A549 (cell line): ENCODE measurements at regions not wholly inside any gene's neighbourhood (a gene's known extent, or its start where the extent isn't known, plus 50 kb on each side); places are given as distances from the start of the nearest gene placed in this dataset.
A peak's percentile ranks its signal among the peaks of the same experiment; 100 is the strongest.

Experiments
- ATAC-seq, 2 experiments: fragments of 200-7000 bp in 1 of 2; fragments of >200 bp in 1 of 2; cut with Nextera tagmentation in 1 of 2; cut with Tn5 transposase in 1 of 2; 3 replicates each; pipeline versions ENCODE4 v1.8.0 to v1.9.1; 2018 to 2020; ENCODE audit warnings: mild to moderate bottlenecking in 1 of 2, moderate library complexity in 1 of 2
- CTCF ChIA-PET: fragments of 300-600 bp; sonication (Branson Sonifier 250); formaldehyde crosslinking; extraction: SDS; loops from one replicate; lab custom pipeline; 2021; ENCODE audit warnings: antibody characterized with exemption, inconsistent platforms; lab: Yijun Ruan, JAX
- POLR2A ChIA-PET: fragments of 350-600 bp; formaldehyde crosslinking; extraction: SDS; loops from one replicate; lab custom pipeline; 2021; ENCODE audit warnings: antibody characterized with exemption, inconsistent platforms; lab: Yijun Ruan, JAX
- DNase-seq, 2 experiments: peaks; one replicate each; pipeline versions ENCODE4 v3.0.0 to v3.0.0-alpha.2; 2011 to 2016; ENCODE audit warnings: low read depth in 1 of 2, low spot score in 1 of 2
- FAIRE-seq: peaks from 2 replicates; lab custom pipeline; 2011; peaks lifted over from hg19 to GRCh38; lab: Jason Lieb, UNC
- H3K27ac ChIP-seq, 2 experiments: fragments of >200 bp; sonication (Bioruptor Twin); formaldehyde crosslinking; 3 replicates each; pipeline ENCODE4 v1.5.1; 2016 to 2017
- H3K4me1 ChIP-seq: fragments of >200 bp; sonication (Bioruptor Twin); formaldehyde crosslinking; 3 replicates; pipeline ENCODE4 v1.6.1; 2016
- H3K4me2 ChIP-seq: fragments of >200 bp; sonication (Bioruptor Twin); formaldehyde crosslinking; 3 replicates; pipeline ENCODE4 v1.6.1; 2016
- H3K4me3 ChIP-seq: fragments of >200 bp; sonication (Bioruptor Twin); formaldehyde crosslinking; 3 replicates; pipeline ENCODE4 v1.5.1; 2016
- H3K9me3 ChIP-seq: fragments of >200 bp; sonication (Bioruptor Twin); formaldehyde crosslinking; 3 replicates; pipeline ENCODE4 v1.6.1; 2016
- CBX8 ChIP-seq: fragments of 200-600 bp; sonication (generic); IDR thresholded peaks from 2 replicates; pipeline ENCODE4 v1.6.1; 2016
- CHD2 ChIP-seq: fragments of 150-350 bp; IDR thresholded peaks from 2 replicates; pipeline ENCODE4 v1.6.1; 2014; ENCODE audit warnings: low read length; ENCODE audit not compliant: partially characterized antibody
- CTCF ChIP-seq: fragments of >200 bp; sonication (Bioruptor Twin); formaldehyde crosslinking; IDR thresholded peaks from 3 replicates; pipeline ENCODE4 v1.5.1; 2016
- EHMT2 ChIP-seq: fragments of 200-600 bp; sonication (generic); IDR thresholded peaks from 2 replicates; pipeline ENCODE4 v1.6.1; 2016; ENCODE audit warnings: antibody characterized with exemption, low read depth, mild to moderate bottlenecking, moderate library complexity
- EP300 ChIP-seq, 2 experiments: fragments of >200 bp; sonication (Bioruptor Twin); formaldehyde crosslinking; IDR thresholded peaks; 2 replicates in 1 of 2; 3 replicates in 1 of 2; pipeline ENCODE4 v1.6.1; 2016 to 2017
- FOSL2 ChIP-seq, 2 experiments: fragments of 450-650 bp in 1 of 2; fragments of >200 bp in 1 of 2; sonication (Bioruptor Twin) in 1 of 2; formaldehyde crosslinking; IDR thresholded peaks; 2 replicates each; pipeline versions ENCODE4 v1.5.0 to v1.6.1; 2016 to 2020; ENCODE audit warnings: mild to moderate bottlenecking in 1 of 2, moderate library complexity in 1 of 2
- HOXB13 ChIP-seq: fragments of 250-450 bp; sonication (Bioruptor Pico); IDR thresholded peaks from 2 replicates; pipeline ENCODE4 v1.5.0; 2020; ENCODE audit warnings: low read depth, mild to moderate bottlenecking, moderate library complexity
- MAX ChIP-seq: IDR thresholded peaks from 2 replicates; pipeline ENCODE4 v1.6.1; 2012
- MYC ChIP-seq: IDR thresholded peaks from 2 replicates; pipeline ENCODE4 v1.6.1; 2012; ENCODE audit warnings: mild to moderate bottlenecking, inconsistent platforms, low read length, improper control_type of control experiment, borderline replicate concordance
- NFE2L2 ChIP-seq: fragments of 150-350 bp; conservative IDR thresholded peaks from 2 replicates; pipeline ENCODE4 v1.6.1; 2014; ENCODE audit warnings: low read length
- RAD21 ChIP-seq, 2 experiments: fragments of >200 bp in 1 of 2; sonication (Bioruptor Twin) in 1 of 2; formaldehyde crosslinking in 1 of 2; IDR thresholded peaks in 1 of 2; conservative IDR thresholded peaks in 1 of 2; 2 replicates in 1 of 2; 3 replicates in 1 of 2; pipeline ENCODE4 v1.6.1; 2012 to 2018; ENCODE audit warnings: inconsistent platforms in 1 of 2
- SMC3 ChIP-seq: fragments of >200 bp; sonication (Bioruptor Twin); formaldehyde crosslinking; IDR thresholded peaks from 3 replicates; pipeline ENCODE4 v1.6.1; 2018; ENCODE audit warnings: inconsistent platforms
- ZC3H11A ChIP-seq: fragments of 450-650 bp; IDR thresholded peaks from 2 replicates; pipeline ENCODE4 v1.6.1; 2014; ENCODE audit warnings: antibody characterized with exemption, mild to moderate bottlenecking
- ZNF302 ChIP-seq: fragments of 250-450 bp; sonication (Bioruptor Pico); IDR thresholded peaks from 2 replicates; pipeline ENCODE4 v1.9.0; 2021; ENCODE audit warnings: inconsistent platforms, mild to moderate bottlenecking, moderate library complexity
- WGBS: methylation state at CpG from one replicate; pipeline ENCODE4 v1.1.6; 2017; ENCODE audit errors: missing lambda C conversion rate; 5-methylcytosine and 5-hydroxymethylcytosine counted together
- TF ChIP-seq, protein P1 (sequence below): fragments of >200 bp; sonication (Bioruptor Twin); formaldehyde crosslinking; IDR thresholded peaks from 2 replicates; pipeline ENCODE4 v1.6.1; 2016

- WGBS = 75% methylated on average over 12 of the region's 12 CpGs
- peak; percentile 77 for FAIRE-seq
- CTCF ChIA-PET = interaction anchor here (0.5 to 5.3 kb wide), 43 partner anchors 9 to 922 kb away, joined by 3 to 52 read pairs (median 4); partner anchors contain the start of gene FOXA2
- H3K4me1 ChIP-seq = peaks cover 8% of the 10 kb centered on the region; the same call in 2 of the 3 replicates
- TF ChIP-seq RAD21 (conservative IDR thresholded peaks at IDR 0.05 in 1 of 2, IDR thresholded peaks at IDR 0.05 in 1 of 2) (peak; percentile 76 to 78), CHD2 (no peak), SMC3 (peak; percentile 91), ZC3H11A (no peak), CTCF (peak; percentile 82), MAX (0 out of 2 replicates have a peak, but pooled peaks have one; percentile 24)
- TF ChIP-seq, all 56 proteins: peak for 4
- Histone ChIP-seq H3K4me3 (no peak overlapping the region), H3K9me3 (no peaks in the 10 kb centered on the region), H3K27ac (peak overlapping the region in 1 of 2 experiments; percentile 43; a peak in 3 of 6 replicates), H3K4me2 (no peak overlapping the region)
- POLR2A ChIA-PET = interaction anchor here (0.7 kb wide), 1 partner anchor 17 kb away, joined by 3 read pairs; no protein-coding TSS in a partner anchor
- DNase-seq = peak; percentile 70 to 77
- ATAC-seq = peak in 1 of 2 experiments; percentile 75; a peak in 3 of 6 replicates
These were observed 130.9 kb downstream of the FOXA2 start for GRCh38 chr20:22453244-22454080.

- no peak for ATAC-seq
- ChIA-PET POLR2A (interaction anchor here (0.7 kb wide), 1 partner anchor 18 kb away, joined by 3 read pairs; no protein-coding TSS in a partner anchor), CTCF (interaction anchor here (0.5 to 5.3 kb wide), 43 partner anchors 8 to 921 kb away, joined by 3 to 52 read pairs (median 4); partner anchors contain the start of gene FOXA2)
- H3K4me3 ChIP-seq = no peak overlapping the region
- FAIRE-seq = peak; percentile 32
- H3K4me1 ChIP-seq = peaks cover 8% of the 10 kb centered on the region; the same call in 2 of the 3 replicates
- no peak for DNase-seq
- H3K4me2 ChIP-seq = no peak overlapping the region
- TF ChIP-seq EHMT2 (peak; percentile 57; the same call in 1 of the 2 replicates), HOXB13 (CRISPR knock-in tag) (no peak)
- WGBS = 80% methylated on average over 3 of the region's 3 CpGs
- no peaks in the 10 kb centered on the region for H3K9me3 ChIP-seq
- peak overlapping the region in 1 of 2 experiments; percentile 6; a peak in 2 of 6 replicates for H3K27ac ChIP-seq
These were observed 131.8 kb downstream of the FOXA2 start for GRCh38 chr20:22452442-22453011.

DNA sequence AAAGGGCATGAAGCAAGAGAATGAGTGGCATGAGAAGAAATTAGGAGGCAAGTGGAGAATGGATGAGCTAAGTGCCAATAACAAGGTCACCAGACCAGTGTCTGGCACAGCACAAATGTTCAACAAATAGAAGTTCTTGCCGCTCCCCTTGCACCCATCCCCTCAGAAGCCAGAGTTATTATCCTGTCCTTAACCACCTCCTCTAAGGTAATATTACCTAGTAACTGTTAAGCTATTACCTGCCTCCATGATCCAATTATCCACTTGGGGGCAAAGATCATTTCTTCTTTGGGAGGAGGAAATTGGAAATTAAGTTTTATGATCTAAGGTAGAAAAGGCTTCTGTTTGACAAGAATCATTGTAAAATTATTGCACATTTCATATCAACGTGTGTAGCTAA lies 133.8 kb downstream of the FOXA2 start:
- POLR2A ChIA-PET = no interaction called here
- no peak for ATAC-seq
- TF ChIP-seq NFE2L2 (no peak), FOSL2 (IDR thresholded peaks at IDR 0.05) (no peak), FOSL2 (CRISPR knock-in tag; IDR thresholded peaks at IDR 0.05) (no peak), MYC (no peak), CBX8 (no peak), EP300 (IDR thresholded peaks at IDR 0.05) (no peak), ZNF302 (CRISPR knock-in tag) (no peak)
- TF ChIP-seq, protein P1, sequence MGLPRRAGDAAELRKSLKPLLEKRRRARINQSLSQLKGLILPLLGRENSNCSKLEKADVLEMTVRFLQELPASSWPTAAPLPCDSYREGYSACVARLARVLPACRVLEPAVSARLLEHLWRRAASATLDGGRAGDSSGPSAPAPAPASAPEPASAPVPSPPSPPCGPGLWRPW = no peak
- FAIRE-seq = peak; percentile 90
- WGBS = 94% methylated on average over 2 of the region's 2 CpGs
- peaks cover 13% of the 10 kb centered on the region for H3K4me1 ChIP-seq
- no peaks in the 10 kb centered on the region for H3K9me3 ChIP-seq
- peak overlapping the region in 1 of 2 experiments; percentile 16; a peak in 1 of 6 replicates for H3K27ac ChIP-seq
- CTCF ChIA-PET = interaction anchor here (0.9 to 5.3 kb wide), 8 partner anchors 8 to 235 kb away, joined by 3 to 52 read pairs (median 4); no protein-coding TSS in a partner anchor
- DNase-seq = no peak
- no peak overlapping the region for H3K4me3 ChIP-seq
- H3K4me2 ChIP-seq = no peak overlapping the region
